M059J (cell line): ENCODE measurements at regions not wholly inside any gene's neighbourhood (a gene's known extent, or its start where the extent isn't known, plus 50 kb on each side); places are given as distances from the start of the nearest gene placed in this dataset.
"Not testable (repeated sequence)": the region's sequence is repeated elsewhere in the genome, so short reads cannot be mapped to it uniquely, and the experiment has no call there.

ENCODE experiments used
- DNase-seq: peaks from one replicate; pipeline ENCODE4 v3.0.0-alpha.2; 2012; ENCODE audit warnings: low read depth

DNA sequence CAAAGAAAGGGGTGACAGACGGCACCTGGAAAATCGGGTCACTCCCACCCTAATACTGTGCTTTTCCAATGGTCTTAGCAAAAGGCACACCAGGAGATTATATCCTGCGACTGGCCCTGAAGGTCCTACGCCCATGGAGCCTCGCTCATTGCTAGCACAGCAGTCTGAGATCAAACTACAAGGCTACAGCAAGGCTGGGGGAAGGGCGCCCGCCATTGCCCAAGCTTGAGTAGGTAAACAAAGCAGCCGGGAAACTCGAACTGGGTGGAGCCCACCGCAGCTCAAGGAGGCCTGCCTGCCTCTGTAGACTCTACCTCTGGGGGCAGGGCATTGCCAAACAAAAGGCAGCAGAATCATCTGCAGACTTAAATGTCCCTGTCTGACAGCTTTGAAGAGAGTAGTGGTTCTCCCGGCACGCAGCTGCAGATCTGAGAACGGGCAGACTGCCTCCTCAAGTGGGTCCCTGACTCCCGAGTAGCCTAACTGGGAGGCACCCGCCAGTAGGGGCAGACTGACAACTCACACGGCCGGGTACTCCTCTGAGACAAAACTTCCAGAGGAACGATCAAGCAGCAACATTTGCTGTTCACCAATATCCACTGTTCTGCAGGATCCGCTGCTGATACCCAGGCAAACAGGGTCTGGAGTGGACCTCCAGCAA lies 406.0 kb downstream of the TFAP2B start:
- DNase-seq, result not testable (repeated sequence)

- no peak for DNase-seq
Measured at GRCh38 chr6:51241376-51241775, 422.7 kb downstream of the TFAP2B start.

- DNase-seq, result no peak
Measured at GRCh38 chr6:51249798-51250197, 431.1 kb downstream of the TFAP2B start.

GRCh38 chr6:51250317-51250716 lies 431.6 kb downstream of the TFAP2B start:
- no peak for DNase-seq

GRCh38 chr6:51257938-51258337 lies 439.3 kb downstream of the TFAP2B start:
- DNase-seq, result no peak

DNA sequence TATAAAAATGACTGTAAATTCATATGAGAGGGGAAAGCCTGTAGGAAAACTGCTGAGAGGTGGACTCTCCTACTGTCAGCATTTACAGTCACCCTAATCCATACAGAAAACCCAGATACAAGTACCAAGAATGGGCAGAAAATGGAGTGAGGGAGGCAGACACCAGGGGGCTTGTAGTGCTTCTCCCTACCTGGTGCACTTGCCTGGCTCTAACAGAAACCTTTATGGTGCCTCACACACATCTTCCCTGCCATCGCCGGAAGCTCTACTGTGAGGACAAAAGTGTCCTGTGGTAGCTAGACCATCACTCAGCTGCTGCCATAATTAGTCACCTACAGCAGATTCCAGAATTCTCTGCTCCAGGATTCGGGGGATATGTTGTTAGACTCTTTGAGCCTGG lies 441.3 kb downstream of the TFAP2B start:
- DNase-seq, result peak; percentile 16

DNA sequence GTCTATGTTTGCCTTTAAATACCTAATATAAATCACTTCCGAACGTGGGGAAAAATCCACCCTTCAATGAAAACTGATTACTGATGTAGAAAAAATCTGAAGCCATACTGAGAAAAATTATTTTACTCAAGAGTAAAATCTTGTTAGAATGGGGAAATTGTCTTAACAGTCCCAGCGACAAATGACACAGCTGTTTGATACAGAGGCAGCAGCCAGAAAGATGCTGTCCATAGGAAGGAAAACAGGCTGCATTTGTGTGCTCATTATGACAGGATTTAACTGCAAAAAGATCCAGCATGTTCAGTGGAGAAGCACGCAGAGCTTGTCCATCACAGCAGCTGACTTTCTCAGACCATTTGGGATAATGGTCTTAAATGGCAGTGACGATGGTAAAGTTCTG lies 443.0 kb downstream of the TFAP2B start:
- DNase-seq, result no peak

DNA sequence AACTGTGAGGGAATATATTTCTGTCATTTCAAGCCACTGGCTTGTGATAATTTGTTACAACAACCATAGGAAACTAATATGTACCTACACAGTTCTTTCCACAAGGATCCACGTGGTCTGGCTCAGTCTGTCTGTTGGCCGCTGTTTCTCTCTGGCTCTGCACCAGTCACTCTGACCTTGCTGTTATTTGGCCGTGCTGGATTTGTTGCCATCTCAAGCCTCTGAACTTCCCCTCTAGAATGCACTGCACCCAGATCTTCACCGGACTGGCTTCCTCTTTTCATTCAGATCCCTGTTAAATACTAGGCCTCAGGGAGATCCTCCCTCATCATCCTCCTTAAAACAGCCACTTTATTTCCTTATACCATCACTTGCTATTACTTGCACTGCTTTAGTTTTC lies 446.8 kb downstream of the TFAP2B start:
- no peak for DNase-seq

GRCh38 chr6:51266604-51267003 lies 447.9 kb downstream of the TFAP2B start:
- peak; percentile 72 for DNase-seq

GRCh38 chr6:51268666-51269065 lies 450.0 kb downstream of the TFAP2B start:
- no peak for DNase-seq

DNA sequence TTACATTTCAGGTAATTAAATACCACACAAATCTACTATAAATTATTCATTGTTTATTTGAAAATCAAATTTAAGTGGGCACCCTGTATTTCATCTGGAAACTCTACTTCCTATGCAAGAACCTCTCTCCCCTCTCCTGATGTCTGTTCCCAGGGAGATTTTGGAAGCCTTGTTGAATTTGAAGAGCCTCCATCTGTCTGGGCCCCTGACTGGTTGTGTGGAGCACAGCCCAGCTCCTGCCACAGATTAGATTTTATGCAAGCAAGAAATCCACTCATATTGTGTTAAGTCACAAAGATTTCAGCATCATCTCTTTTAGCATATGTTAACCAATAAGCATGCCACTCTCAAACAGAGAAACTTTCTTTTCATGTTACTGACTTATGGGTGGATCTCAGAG lies 451.2 kb downstream of the TFAP2B start:
- no peak for DNase-seq

DNA sequence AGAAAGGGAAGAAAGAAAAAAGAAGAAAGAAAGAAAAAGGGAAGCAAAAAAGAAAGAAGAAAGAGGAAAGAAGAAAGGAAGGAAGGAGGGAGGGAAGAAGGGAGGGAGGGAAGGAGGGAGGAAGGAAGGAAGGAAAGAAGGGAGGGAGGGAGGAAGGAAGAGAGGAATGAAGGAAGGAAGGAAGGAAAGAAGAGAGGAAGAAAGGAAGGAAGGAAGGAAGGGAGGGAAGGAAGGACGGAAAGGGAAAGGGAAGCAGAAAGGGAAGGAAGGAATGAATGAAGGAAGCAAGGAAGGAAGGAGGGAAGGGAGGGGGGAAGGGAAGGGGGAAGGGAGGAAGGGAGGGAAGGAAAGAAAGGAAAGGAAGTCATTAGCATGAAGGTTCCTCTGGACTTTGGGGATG lies 452.9 kb downstream of the TFAP2B start:
- no peak for DNase-seq

GRCh38 chr6:51273228-51273961 lies 454.7 kb downstream of the TFAP2B start:
- DNase-seq, result peak; percentile 11

DNA sequence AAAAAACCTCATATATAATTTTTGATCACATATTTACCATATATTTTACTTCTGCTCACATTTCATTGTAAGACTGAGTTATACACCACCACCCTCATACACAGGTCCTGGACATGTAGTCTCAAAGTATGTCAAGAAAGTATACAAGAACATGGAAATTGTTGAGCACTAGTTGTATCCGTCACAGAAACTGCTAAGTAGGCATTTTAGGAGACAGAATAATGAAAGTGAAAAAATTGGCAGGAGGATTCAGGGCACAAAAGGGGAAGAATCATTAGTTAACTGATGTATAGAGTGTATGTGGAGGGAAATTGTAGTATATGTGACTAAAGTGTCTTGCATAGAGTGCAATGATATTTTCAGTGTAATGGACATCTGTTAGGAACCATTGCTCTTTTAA lies 458.8 kb downstream of the TFAP2B start:
- DNase-seq, result no peak

GRCh38 chr6:51282026-51282425 lies 463.4 kb downstream of the TFAP2B start:
- DNase-seq, result no peak

GRCh38 chr6:51283723-51284355 lies 465.2 kb downstream of the TFAP2B start:
- no peak for DNase-seq

DNA sequence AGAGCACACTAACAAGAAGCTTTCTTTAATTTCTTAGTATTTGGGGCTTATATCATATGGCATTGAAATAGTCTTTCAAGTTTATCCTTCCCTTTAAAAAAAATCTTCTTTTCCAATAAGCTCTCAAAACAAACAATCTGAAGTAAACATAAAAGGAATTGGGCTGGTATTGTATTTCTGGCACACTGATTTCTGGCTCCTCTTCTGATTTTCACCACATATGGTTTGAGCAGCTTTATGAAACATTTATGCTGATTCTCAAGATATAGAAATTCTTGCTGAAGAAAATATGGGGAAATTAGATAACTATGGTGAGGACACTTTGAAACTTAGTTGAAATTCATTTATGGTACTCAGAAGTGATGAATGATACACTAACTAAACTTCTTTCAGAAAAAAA lies 467.2 kb downstream of the TFAP2B start:
- no peak for DNase-seq

- peak; percentile 74 for DNase-seq
Measured at GRCh38 chr6:51289041-51289440, 470.4 kb downstream of the TFAP2B start.

DNA sequence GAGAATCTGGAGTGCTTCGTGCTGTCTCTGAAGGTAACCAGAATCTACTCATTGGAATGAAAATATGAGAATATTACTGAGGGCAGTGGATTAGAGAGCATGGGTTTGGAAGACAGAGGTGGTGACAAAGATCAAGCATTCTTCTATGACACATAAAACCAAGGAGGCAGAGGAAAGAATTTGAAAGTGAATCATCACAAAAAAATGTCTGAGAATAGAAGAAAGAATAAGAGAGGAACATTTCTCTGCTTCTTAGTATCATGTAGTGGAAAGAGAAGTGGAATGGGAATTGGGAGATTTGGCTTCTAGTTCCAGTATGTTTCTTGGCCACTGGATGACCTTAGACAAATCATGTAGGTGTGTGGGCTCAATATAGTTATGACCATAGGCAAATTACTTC lies 474.0 kb downstream of the TFAP2B start:
- DNase-seq, result peak; percentile 89

DNA sequence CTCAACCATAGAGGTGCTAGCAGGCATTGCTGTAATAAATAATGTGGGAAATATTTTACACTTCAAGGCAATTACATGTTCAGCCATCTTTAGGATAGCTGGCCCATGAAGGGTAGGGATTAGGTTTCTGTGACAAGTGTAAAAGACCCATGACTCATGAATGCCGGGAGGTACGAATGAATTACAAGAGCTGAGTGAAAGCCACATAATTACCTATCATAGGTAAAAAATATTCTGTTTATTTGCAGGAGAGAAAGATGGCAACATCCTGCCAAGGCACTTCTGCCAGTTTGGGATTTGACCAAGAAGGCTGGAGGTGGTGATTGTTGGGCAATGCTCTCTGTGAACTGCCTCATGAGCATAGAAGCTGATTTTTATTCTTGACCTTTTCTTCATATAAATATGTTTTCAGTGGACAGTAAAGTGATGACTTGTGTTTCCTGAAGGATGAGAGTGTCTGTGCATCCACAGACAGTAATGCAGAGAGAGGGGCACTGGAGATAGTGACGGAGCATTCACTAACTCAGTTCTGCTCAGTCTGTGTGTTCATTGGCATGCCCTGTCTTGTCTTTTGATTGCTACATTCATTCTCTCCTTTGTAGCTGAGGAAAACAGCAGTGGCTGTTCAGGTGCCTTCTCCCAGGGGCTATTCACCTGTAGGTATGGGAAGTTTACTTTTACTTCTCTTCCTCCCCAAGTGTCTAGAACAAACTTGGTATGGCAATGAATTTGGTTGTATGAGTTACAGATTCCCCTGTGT lies 481.1 kb downstream of the TFAP2B start:
- DNase-seq, result peak; percentile 79

GRCh38 chr6:51300510-51300909 lies 481.8 kb downstream of the TFAP2B start:
- no peak for DNase-seq

- DNase-seq, result no peak
Measured at GRCh38 chr6:51301962-51302361, 483.3 kb downstream of the TFAP2B start.
